Right atrium auricular region (tissue), 2 donors: ENCODE measurements at regions not wholly inside any gene's neighbourhood (a gene's known extent, or its start where the extent isn't known, plus 50 kb on each side); places are given as distances from the start of the nearest gene placed in this dataset.
"Not testable (repeated sequence)": the region's sequence is repeated elsewhere in the genome, so short reads cannot be mapped to it uniquely, and the experiment has no call there.

Source experiments
- DNase-seq: peaks from one replicate; pipeline ENCODE4 v3.0.0-alpha.2; 2019; ENCODE audit warnings: low spot score
- H3K27ac ChIP-seq, 2 donors: fragments of 200-600 bp; sonication (generic); 1 replicate in 1 of 2; 2 replicates in 1 of 2; pipeline ENCODE4 v1.5.1; 2016 to 2019
- H3K27me3 ChIP-seq, 2 donors: fragments of 200-600 bp; sonication (generic); one replicate each; pipeline versions ENCODE4 v1.5.1 to v1.6.0; 2017 to 2019
- H3K36me3 ChIP-seq: fragments of 200-600 bp; sonication (generic); one replicate; pipeline ENCODE4 v1.5.1; 2016
- H3K4me1 ChIP-seq, 2 donors: fragments of 200-600 bp; sonication (generic); one replicate each; pipeline versions ENCODE4 v1.5.1 to v1.6.0; 2017 to 2019
- H3K4me3 ChIP-seq, 2 donors: fragments of 200-600 bp; sonication (generic); 1 replicate in 1 of 2; 2 replicates in 1 of 2; pipeline ENCODE4 v1.5.1; 2017 to 2019; ENCODE audit warnings: mild to moderate bottlenecking in 1 of 2, moderate library complexity in 1 of 2
- H3K9me3 ChIP-seq, 2 donors: fragments of 200-600 bp; sonication (generic); one replicate each; pipeline ENCODE4 v1.5.1; 2019
- TF ChIP-seq, protein P1 (sequence below), 2 donors: fragments of 200-600 bp; sonication (generic); IDR thresholded peaks; one replicate each; pipeline ENCODE4 v1.5.1; 2019; ENCODE audit warnings: antibody characterized with exemption in 2 of 2

DNA sequence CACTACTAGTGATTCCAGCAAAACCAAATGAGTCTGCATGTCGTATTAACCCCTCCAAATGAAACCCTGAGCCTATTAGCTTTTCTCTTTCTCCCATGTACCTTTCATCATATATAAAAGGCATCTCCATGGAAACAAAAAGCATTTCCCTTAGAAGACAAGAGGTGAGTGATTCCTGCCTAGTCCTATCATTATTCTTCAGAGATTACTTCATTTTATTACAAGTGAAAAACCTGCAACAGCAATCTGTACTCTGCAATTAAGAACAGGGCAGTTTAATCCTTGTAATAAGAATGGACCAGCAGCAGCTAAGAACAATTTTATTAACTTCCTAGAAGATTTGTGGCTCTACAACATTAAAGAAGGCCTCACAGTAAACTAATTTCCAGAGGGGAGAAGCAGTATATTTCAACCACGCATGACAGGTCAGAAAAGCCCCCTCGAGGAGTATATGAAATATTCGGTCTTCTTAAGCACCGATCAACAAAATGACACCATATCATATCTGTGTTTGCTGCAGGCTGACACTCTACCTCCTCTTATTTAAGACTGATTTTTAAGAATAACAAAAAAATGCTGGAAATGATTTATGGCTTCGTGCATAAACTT, 132.3 kb upstream of the TFPI start:
- Histone ChIP-seq H3K27me3 (no peaks in the 10 kb centered on the region), H3K36me3 (no peaks in the 10 kb centered on the region), H3K27ac (no peak overlapping the region), H3K4me3 (no peak overlapping the region), H3K9me3 (no peaks in the 10 kb centered on the region), H3K4me1 (no peaks in the 10 kb centered on the region)
- TF ChIP-seq, protein P1, sequence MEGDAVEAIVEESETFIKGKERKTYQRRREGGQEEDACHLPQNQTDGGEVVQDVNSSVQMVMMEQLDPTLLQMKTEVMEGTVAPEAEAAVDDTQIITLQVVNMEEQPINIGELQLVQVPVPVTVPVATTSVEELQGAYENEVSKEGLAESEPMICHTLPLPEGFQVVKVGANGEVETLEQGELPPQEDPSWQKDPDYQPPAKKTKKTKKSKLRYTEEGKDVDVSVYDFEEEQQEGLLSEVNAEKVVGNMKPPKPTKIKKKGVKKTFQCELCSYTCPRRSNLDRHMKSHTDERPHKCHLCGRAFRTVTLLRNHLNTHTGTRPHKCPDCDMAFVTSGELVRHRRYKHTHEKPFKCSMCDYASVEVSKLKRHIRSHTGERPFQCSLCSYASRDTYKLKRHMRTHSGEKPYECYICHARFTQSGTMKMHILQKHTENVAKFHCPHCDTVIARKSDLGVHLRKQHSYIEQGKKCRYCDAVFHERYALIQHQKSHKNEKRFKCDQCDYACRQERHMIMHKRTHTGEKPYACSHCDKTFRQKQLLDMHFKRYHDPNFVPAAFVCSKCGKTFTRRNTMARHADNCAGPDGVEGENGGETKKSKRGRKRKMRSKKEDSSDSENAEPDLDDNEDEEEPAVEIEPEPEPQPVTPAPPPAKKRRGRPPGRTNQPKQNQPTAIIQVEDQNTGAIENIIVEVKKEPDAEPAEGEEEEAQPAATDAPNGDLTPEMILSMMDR (IDR thresholded peaks at IDR 0.05): no peak
- DNase-seq: no peak

DNA sequence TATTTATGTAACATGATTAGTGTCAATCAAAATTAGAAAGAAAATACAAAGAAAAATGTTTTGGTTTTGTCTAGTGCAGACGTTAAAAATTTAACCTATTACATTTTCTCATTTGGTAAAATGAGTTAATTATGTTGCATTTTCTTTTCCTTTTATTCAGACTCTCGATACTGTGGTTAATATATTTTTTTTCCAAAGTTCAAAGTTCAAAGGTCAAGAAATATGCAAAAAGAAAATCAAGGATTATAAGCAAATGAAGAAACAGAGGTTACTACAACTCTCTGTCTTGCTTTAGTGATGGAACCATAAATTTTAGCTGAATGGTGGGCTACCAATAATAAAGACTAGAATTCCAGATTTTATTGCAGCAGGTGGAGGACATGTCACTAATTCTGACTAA, 133.3 kb upstream of the TFPI start:
- H3K27ac ChIP-seq: no peak overlapping the region
- TF ChIP-seq, protein P1 (IDR thresholded peaks at IDR 0.05): no peak
- no peaks in the 10 kb centered on the region for H3K9me3 ChIP-seq
- H3K27me3 ChIP-seq: no peaks in the 10 kb centered on the region
- no peaks in the 10 kb centered on the region for H3K4me1 ChIP-seq
- DNase-seq: no peak
- no peaks in the 10 kb centered on the region for H3K36me3 ChIP-seq
- no peak overlapping the region for H3K4me3 ChIP-seq

DNA sequence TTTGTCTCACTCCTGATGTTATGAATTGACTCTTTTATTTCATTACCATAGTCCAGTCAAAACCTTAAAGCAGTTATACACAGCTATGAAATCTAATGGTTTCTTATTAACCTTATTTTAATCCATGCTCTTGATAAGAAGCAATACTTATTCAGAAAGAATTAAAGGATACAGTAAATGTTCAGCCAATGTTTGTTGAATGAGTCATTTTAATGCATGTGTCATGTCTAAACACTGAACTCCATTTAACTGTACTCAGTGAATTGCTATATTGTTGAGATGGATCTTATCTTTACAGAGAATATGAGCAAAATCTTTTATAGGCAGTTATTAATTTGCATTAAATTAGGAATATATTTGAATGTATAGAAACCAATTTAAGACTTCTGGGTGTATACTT, 135.1 kb upstream of the TFPI start:
- Histone ChIP-seq H3K27ac (no peak overlapping the region), H3K4me1 (no peaks in the 10 kb centered on the region), H3K36me3 (no peaks in the 10 kb centered on the region), H3K9me3 (no peaks in the 10 kb centered on the region), H3K4me3 (no peak overlapping the region), H3K27me3 (no peaks in the 10 kb centered on the region)
- TF ChIP-seq, protein P1 (IDR thresholded peaks at IDR 0.05): no peak
- DNase-seq: no peak

DNA sequence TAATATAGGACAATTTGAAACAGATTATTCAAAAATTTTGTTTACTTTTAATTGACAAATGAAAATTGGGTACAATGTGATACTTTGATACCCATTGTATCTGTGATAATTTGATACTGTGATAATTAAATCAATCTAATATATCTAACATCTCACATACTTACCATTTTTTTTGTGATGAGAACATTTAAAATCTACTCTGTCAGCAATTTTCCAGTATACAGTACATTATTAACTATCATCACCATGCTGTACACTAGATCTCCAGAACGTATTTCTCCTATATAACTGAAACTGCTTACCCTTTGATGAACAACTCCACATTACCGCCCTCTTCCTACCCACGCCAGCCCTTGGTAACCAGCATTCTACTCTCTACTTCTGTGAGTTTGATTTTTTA, 139.7 kb upstream of the TFPI start:
- TF ChIP-seq, protein P1 (IDR thresholded peaks at IDR 0.05): no peak
- Histone ChIP-seq H3K36me3 (no peaks in the 10 kb centered on the region), H3K9me3 (no peaks in the 10 kb centered on the region), H3K27ac (no peak overlapping the region), H3K4me3 (no peak overlapping the region), H3K4me1 (no peaks in the 10 kb centered on the region), H3K27me3 (no peaks in the 10 kb centered on the region)
- DNase-seq: no peak

DNA sequence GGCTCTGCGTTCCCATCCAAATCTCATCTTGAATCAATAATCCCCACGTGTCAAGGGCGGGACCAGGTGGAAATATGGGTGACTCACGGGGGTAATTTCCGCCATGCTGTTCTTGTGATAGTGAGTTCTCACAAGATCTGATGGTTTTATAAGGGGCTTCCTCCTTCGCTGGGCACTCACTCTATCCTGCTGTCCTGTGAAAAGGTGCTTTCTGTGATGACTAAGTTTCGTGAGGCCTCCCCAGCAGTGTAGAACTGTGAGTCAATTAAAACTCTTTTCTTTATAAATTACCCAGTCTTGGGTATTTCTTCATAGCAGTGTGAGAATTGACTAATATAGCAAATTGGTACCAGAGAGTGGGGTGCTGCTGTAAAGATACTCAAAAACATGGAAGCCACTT, 142.4 kb upstream of the TFPI start:
- H3K36me3 ChIP-seq, H3K4me1 ChIP-seq: not testable (repeated sequence)

DNA sequence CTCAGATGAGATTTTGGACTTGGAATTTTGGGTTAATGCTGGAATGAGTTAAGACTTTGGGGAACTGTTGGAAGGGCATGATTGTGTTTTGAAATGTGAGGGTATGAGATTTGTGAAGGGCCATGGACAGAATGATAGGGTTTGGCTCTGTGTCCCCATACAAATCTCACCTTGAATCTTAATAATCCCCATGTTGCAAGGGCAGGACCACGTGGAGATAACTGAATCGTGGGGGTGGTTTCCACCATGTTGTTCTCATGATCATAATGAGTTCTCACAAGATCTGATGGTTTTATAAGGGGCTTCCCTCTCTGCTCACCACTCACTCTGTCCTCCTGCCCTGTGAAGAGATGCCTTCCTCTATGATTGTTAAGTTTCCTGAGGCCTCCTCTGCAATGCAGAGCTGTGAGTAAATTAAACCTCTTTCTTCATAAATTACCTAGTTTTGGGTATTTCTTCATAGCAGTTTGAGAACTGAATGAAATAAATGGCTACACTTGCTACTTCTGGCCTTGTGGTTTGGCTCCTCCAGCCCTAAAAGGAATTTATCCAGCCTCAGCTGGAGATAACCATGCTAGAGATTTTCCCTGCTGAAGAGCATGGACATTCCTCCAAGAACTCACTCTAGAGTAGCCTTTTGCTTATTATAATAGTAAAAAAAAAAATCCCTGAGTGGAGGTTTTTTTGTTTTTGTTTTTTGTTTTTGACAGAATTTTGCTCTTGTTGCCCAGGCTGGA, 144.3 kb upstream of the TFPI start:
- Histone ChIP-seq H3K36me3 (no peaks in the 10 kb centered on the region), H3K4me1 (no peaks in the 10 kb centered on the region), H3K27ac (no peak overlapping the region), H3K4me3 (no peak overlapping the region), H3K27me3 (no peaks in the 10 kb centered on the region), H3K9me3 (peaks cover 0 to under 1% of the 10 kb centered on the region in 2 donors)
- TF ChIP-seq, protein P1 (IDR thresholded peaks at IDR 0.05): no peak
- no peak for DNase-seq

More for the DNA sequence above, 142.4 kb upstream of the TFPI start:
- H3K27me3 ChIP-seq, H3K9me3 ChIP-seq, DNase-seq, H3K27ac ChIP-seq, H3K4me3 ChIP-seq: not testable (repeated sequence)
